GM12891 (cell line): ENCODE measurements at regions not wholly inside any gene's neighbourhood (a gene's known extent, or its start where the extent isn't known, plus 50 kb on each side); places are given as distances from the start of the nearest gene placed in this dataset.

ENCODE experiments used
- POLR2A ChIP-seq: IDR thresholded peaks from 2 replicates; pipeline ENCODE4 v1.6.1; 2011; ENCODE audit warnings: low read depth, low read length, control low read depth
- TAF1 ChIP-seq: IDR thresholded peaks from 2 replicates; pipeline ENCODE4 v1.6.1; 2011; ENCODE audit warnings: low read depth, low read length, control low read depth

DNA sequence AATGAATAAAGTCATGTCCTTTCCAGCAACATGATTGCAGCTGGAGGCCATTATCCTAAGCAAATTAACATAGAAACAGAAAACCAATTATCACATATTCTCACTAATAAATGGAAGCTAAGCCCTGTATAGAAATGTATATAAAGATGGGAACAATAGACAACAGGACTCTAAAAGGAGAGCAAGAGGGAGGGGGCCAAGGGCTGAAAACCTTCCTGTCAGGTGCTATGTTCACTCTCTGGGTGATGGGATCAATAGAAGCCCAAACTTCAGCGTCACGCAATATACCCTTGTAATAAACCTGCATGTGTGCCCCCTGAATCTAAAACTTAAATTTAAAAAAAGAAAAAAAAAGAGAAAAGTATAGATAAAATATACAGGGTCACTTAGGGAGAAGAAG is 163.7 kb upstream of the ACO1 start:
- TF ChIP-seq POLR2A (no peak), TAF1 (no peak)
